22Rv1 (cell line): ENCODE measurements at regions not wholly inside any gene's neighbourhood (a gene's known extent, or its start where the extent isn't known, plus 50 kb on each side); places are given as distances from the start of the nearest gene placed in this dataset.

Experiments
- ZFX ChIP-seq: fragments of 450-650 bp; IDR thresholded peaks from 2 replicates; pipeline ENCODE4 v1.6.1; 2017; ENCODE audit warnings: antibody characterized with exemption, borderline replicate concordance
- TF ChIP-seq, protein P1 (sequence below): fragments of 450-650 bp; IDR thresholded peaks from 2 replicates; pipeline ENCODE4 v1.5.1; 2017; ENCODE audit warnings: mild to moderate bottlenecking

- TF ChIP-seq, protein P1, sequence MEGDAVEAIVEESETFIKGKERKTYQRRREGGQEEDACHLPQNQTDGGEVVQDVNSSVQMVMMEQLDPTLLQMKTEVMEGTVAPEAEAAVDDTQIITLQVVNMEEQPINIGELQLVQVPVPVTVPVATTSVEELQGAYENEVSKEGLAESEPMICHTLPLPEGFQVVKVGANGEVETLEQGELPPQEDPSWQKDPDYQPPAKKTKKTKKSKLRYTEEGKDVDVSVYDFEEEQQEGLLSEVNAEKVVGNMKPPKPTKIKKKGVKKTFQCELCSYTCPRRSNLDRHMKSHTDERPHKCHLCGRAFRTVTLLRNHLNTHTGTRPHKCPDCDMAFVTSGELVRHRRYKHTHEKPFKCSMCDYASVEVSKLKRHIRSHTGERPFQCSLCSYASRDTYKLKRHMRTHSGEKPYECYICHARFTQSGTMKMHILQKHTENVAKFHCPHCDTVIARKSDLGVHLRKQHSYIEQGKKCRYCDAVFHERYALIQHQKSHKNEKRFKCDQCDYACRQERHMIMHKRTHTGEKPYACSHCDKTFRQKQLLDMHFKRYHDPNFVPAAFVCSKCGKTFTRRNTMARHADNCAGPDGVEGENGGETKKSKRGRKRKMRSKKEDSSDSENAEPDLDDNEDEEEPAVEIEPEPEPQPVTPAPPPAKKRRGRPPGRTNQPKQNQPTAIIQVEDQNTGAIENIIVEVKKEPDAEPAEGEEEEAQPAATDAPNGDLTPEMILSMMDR, result no peak
- TF ChIP-seq ZFX, result no peak
Observed at GRCh38 chr6:21777846-21778245, 184.3 kb downstream of the SOX4 start.
